IPS-18a (cell line): ENCODE measurements at regions not wholly inside any gene's neighbourhood (a gene's known extent, or its start where the extent isn't known, plus 50 kb on each side); places are given as distances from the start of the nearest gene placed in this dataset.

ENCODE experiments used
- H3K27ac ChIP-seq: one replicate; pipeline ENCODE4 v1.5.1; 2013; ENCODE audit warnings: low read length
- H3K27me3 ChIP-seq: one replicate; pipeline ENCODE4 v1.6.1; 2013; ENCODE audit warnings: mild to moderate bottlenecking, low read length; ENCODE audit not compliant: control insufficient read depth, insufficient read depth
- H3K36me3 ChIP-seq: one replicate; pipeline ENCODE4 v1.6.1; 2013; ENCODE audit warnings: low read depth, low read length; ENCODE audit not compliant: control insufficient read depth
- H3K4me1 ChIP-seq: one replicate; pipeline ENCODE4 v1.6.1; 2013; ENCODE audit warnings: low read depth, low read length; ENCODE audit not compliant: control insufficient read depth
- H3K4me3 ChIP-seq: one replicate; pipeline ENCODE4 v1.5.1; 2013; ENCODE audit warnings: low read length
- H3K9ac ChIP-seq: one replicate; pipeline ENCODE4 v1.6.1; 2013; ENCODE audit warnings: mild to moderate bottlenecking, low read length, moderate library complexity
- H3K9me3 ChIP-seq: one replicate; pipeline ENCODE4 v1.6.1; 2013; ENCODE audit warnings: low read depth, low read length; ENCODE audit not compliant: control insufficient read depth

GRCh38 chr14:29240066-29240465, 473.5 kb downstream of the FOXG1 start:
- no peaks in the 10 kb centered on the region for H3K36me3 ChIP-seq
- H3K27ac ChIP-seq, result no peak overlapping the region
- no peak overlapping the region for H3K4me3 ChIP-seq
- peaks cover 9% of the 10 kb centered on the region for H3K4me1 ChIP-seq
- H3K27me3 ChIP-seq, result no peaks in the 10 kb centered on the region
- no peak overlapping the region for H3K9ac ChIP-seq
- H3K9me3 ChIP-seq, result no peaks in the 10 kb centered on the region

GRCh38 chr14:29242755-29243754, 476.5 kb downstream of the FOXG1 start:
- Histone ChIP-seq H3K27me3 (no peaks in the 10 kb centered on the region), H3K9me3 (no peaks in the 10 kb centered on the region), H3K9ac (no peak overlapping the region), H3K36me3 (no peaks in the 10 kb centered on the region), H3K27ac (no peak overlapping the region), H3K4me3 (no peak overlapping the region), H3K4me1 (peaks cover 9% of the 10 kb centered on the region)

GRCh38 chr14:29255692-29256091, 489.1 kb downstream of the FOXG1 start:
- Histone ChIP-seq H3K27ac (no peak overlapping the region), H3K36me3 (no peaks in the 10 kb centered on the region), H3K27me3 (no peaks in the 10 kb centered on the region), H3K9ac (no peak overlapping the region), H3K4me3 (no peak overlapping the region), H3K9me3 (no peaks in the 10 kb centered on the region), H3K4me1 (no peaks in the 10 kb centered on the region)

- Histone ChIP-seq H3K27ac (no peak overlapping the region), H3K9me3 (no peaks in the 10 kb centered on the region), H3K9ac (no peak overlapping the region), H3K36me3 (no peaks in the 10 kb centered on the region), H3K27me3 (no peaks in the 10 kb centered on the region), H3K4me3 (no peak overlapping the region), H3K4me1 (no peaks in the 10 kb centered on the region)
Measured at GRCh38 chr14:29262979-29263378, 496.4 kb downstream of the FOXG1 start.

- Histone ChIP-seq H3K4me3 (no peak overlapping the region), H3K27me3 (no peaks in the 10 kb centered on the region), H3K9ac (no peak overlapping the region), H3K4me1 (no peaks in the 10 kb centered on the region), H3K27ac (no peak overlapping the region), H3K9me3 (no peaks in the 10 kb centered on the region), H3K36me3 (no peaks in the 10 kb centered on the region)
Measured at GRCh38 chr14:29264865-29265264, 498.3 kb downstream of the FOXG1 start.

GRCh38 chr14:29265852-29266251, 499.3 kb downstream of the FOXG1 start:
- no peaks in the 10 kb centered on the region for H3K4me1 ChIP-seq
- no peaks in the 10 kb centered on the region for H3K27me3 ChIP-seq
- H3K36me3 ChIP-seq, result no peaks in the 10 kb centered on the region
- no peaks in the 10 kb centered on the region for H3K9me3 ChIP-seq
- H3K4me3 ChIP-seq, result no peak overlapping the region
- no peak overlapping the region for H3K9ac ChIP-seq
- H3K27ac ChIP-seq, result no peak overlapping the region

GRCh38 chr14:29271669-29272068, 505.1 kb downstream of the FOXG1 start:
- H3K27me3 ChIP-seq, result no peaks in the 10 kb centered on the region
- H3K27ac ChIP-seq, result no peak overlapping the region
- no peaks in the 10 kb centered on the region for H3K9me3 ChIP-seq
- H3K4me1 ChIP-seq, result no peaks in the 10 kb centered on the region
- no peak overlapping the region for H3K9ac ChIP-seq
- H3K4me3 ChIP-seq, result no peak overlapping the region
- H3K36me3 ChIP-seq, result no peaks in the 10 kb centered on the region

- no peaks in the 10 kb centered on the region for H3K27me3 ChIP-seq
- H3K4me1 ChIP-seq, result no peaks in the 10 kb centered on the region
- no peak overlapping the region for H3K27ac ChIP-seq
- no peak overlapping the region for H3K9ac ChIP-seq
- H3K36me3 ChIP-seq, result no peaks in the 10 kb centered on the region
- H3K4me3 ChIP-seq, result no peak overlapping the region
- no peaks in the 10 kb centered on the region for H3K9me3 ChIP-seq
Measured at GRCh38 chr14:29273513-29273912, 506.9 kb downstream of the FOXG1 start.

- H3K4me1 ChIP-seq, result no peaks in the 10 kb centered on the region
- no peak overlapping the region for H3K4me3 ChIP-seq
- H3K27ac ChIP-seq, result no peak overlapping the region
- no peaks in the 10 kb centered on the region for H3K27me3 ChIP-seq
- H3K36me3 ChIP-seq, result no peaks in the 10 kb centered on the region
- no peak overlapping the region for H3K9ac ChIP-seq
- H3K9me3 ChIP-seq, result no peaks in the 10 kb centered on the region
Measured at GRCh38 chr14:29274890-29275596, 508.5 kb downstream of the FOXG1 start.

- Histone ChIP-seq H3K27me3 (no peaks in the 10 kb centered on the region), H3K27ac (no peak overlapping the region), H3K4me3 (no peak overlapping the region), H3K9ac (no peak overlapping the region), H3K9me3 (no peaks in the 10 kb centered on the region), H3K4me1 (no peaks in the 10 kb centered on the region), H3K36me3 (no peaks in the 10 kb centered on the region)
Measured at GRCh38 chr14:29278301-29279263, 512.0 kb downstream of the FOXG1 start.

- Histone ChIP-seq H3K9me3 (no peaks in the 10 kb centered on the region), H3K4me1 (no peaks in the 10 kb centered on the region), H3K27ac (no peak overlapping the region), H3K27me3 (no peaks in the 10 kb centered on the region), H3K4me3 (no peak overlapping the region), H3K9ac (no peak overlapping the region), H3K36me3 (no peaks in the 10 kb centered on the region)
Measured at GRCh38 chr14:29282169-29282568, 515.6 kb downstream of the FOXG1 start.
